ENCODE measurements at regions not wholly inside any gene's neighbourhood (a gene's known extent, or its start where the extent isn't known, plus 50 kb on each side); places are given as distances from the start of the nearest gene placed in this dataset.

DNA sequence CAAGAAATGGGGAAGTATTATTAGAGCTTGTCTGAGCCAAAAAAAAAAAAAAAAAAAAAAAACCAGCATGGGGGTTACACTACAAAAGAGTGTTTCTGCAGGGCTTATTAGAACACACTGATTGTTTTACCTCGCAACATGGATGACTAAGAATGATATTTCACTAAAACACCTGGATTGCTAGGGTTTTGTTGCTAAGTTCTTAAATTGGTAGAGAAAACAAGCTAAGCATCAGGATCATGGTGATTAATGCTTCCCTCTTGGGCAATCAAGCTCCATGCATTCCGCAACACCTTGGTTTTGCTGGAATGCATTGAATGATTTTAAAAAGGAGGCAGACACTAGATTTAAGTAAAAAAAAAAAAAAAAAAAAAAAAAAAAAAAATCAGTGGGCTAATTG lies 931.4 kb upstream of the CDH8 start:
- DNase-seq (ENCODE audit: low spot score): no peak

GRCh38 chr16:62967163-62967562 lies 930.9 kb upstream of the CDH8 start:
- DNase-seq (ENCODE audit: low spot score): no peak

DNA sequence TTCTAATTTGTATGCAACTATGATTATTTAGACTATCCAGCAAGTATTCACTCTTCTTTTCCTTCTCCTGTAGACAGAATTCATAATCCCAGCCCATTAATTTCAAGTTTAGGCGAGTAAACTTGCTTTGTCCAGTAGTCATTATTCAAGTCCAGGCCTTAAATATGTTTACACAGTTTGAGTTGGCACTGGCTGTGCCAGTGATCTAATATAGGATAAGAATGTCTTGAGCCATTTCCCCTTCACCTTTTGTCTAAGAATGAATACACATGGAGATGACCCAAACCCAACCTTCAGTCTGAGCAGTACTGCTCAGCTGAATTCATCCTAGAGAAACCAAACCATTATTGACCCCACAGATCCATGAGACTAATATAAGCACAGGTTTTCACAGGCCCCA lies 930.4 kb upstream of the CDH8 start:
- DNase-seq (ENCODE audit: low spot score): no peak

GRCh38 chr16:62965831-62966230 lies 929.6 kb upstream of the CDH8 start:
- no peak for DNase-seq (ENCODE audit: low spot score)

GRCh38 chr16:62963846-62964245 lies 927.6 kb upstream of the CDH8 start:
- no peak for DNase-seq (ENCODE audit: low spot score)

DNA sequence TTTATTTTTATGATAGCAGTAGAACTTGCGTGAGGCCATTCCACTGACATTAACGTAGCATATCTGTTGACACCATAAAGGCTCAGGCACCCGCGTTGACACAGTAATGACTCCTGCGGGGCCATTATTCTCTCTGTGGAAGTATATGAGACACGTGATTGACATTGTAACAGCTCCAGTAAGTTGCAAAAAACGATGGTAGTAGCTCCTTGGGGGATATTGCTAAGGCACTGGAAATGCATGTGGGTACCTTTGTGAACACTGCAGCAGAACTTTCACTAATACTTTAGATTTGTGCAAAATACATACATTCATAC lies 918.8 kb upstream of the CDH8 start:
- DNase-seq (ENCODE audit: low spot score): no peak

DNA sequence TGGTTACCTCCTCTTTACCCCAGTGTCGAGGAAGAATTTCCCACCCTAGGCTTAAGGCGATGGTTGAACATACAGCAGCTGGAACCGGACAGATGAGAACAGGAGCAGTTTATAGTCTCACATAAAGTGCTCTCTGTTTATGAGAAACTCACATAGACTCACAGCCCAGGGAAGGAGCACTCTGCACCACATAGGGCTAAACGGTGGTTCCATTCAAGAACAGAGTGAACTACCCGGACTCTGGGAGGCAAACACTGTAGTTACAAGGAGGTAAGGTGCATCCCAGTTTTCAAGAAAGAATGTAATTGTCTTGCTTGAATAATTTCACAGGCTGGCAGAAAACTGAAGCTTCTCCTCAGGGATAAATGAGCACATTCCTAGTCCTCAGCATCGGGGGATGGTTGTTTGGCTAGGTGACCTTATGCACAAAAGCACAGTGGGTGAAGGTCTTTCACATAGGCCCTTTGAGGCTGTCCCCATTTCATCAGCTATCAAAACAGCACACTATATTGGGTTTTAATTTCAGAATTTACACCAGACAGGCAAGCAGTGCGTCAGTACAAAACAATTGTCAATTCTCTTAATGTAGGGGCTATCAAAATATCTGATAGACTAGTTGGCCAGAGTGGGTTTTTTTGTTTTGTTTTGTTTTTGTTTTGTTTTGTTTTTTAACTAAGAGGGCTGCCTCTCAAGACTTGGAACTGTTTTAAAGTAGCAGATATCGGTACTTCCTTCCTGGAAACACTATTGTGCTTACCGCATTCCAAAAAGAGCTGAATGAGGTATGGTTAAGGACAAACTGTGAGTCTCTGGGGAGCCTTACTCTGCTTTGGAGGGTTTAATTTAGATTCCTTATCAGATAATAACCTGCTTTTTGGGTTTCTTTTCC lies 918.1 kb upstream of the CDH8 start:
- DNase-seq (ENCODE audit: low spot score): peak; percentile 44

GRCh38 chr16:62950351-62950750 lies 914.1 kb upstream of the CDH8 start:
- DNase-seq (ENCODE audit: low spot score): no peak

DNA sequence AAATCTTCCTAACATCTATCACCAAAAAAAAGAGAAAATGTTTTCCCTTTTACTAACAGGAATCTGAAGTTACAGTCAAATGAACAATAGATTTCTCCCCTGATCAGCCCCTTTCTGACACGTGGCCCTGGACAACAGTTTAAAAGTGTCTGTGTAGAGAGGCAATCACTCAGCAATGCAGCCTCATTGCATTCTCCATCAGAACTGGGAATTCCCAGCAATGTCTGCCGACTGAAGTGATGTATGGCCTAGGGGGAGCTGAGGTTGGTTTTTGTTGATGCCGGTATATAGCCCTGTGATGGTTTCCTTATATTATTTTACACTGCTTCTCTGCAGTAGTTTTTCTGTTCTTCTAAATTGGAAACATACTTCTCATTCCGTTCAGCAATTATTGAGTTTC lies 904.3 kb upstream of the CDH8 start:
- no peak for DNase-seq (ENCODE audit: low spot score)

DNA sequence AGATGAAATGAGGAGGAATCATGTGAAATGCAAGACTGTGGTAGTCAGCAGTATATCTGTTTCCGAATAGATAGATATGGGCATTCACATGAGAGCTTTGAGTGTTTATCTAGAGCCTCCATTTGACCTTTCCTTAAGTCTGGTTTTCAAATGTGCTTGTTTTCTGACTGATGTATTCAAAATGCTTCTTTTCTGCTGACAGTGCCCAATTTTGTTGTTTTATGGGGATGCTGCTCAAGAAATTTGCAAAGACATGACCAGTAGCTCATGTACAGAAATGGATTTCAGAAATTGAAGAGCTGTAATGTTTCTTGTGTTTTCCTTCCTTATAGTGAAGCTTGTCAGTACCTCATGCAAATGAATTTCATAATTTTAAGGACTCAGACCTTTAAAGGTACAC lies 903.4 kb upstream of the CDH8 start:
- no peak for DNase-seq (ENCODE audit: low spot score)

DNA sequence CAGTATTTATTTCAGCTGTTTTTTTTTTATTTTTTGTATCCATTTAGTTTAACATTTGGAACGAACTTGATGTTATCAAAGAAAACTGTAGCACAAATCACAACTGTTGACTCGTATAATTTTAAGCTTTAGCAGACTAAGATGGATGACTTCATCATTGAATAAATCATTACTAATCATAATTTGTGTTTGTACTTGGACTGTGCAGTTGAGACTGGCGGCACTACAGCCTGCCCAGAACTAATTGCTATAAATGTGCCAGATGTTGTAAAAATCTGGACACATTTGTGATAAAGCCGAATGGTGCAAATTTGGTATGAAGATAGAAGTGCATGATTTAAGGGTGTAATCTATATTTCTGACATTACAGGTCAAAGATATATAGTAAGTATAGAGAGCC lies 897.7 kb upstream of the CDH8 start:
- no peak for DNase-seq (ENCODE audit: low spot score)

DNA sequence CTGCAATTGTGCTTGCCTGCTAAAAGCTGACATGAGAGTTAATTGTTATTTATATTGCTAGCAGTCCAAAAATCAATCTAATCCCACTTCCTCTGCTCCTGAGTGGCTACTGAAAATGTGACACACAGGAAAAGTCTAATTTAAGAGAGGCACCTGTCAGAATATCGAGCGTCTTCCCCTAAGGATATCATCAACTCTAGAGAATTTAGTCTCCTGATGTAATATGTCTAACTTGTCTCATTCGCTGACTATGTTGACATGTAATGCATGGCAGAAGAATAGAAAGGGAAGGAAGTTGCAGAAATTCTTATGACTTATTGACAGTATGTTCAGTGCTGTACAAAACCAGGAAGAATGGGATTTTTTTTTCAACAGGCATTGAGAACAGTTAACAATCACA lies 893.4 kb upstream of the CDH8 start:
- no peak for DNase-seq (ENCODE audit: low spot score)

DNA sequence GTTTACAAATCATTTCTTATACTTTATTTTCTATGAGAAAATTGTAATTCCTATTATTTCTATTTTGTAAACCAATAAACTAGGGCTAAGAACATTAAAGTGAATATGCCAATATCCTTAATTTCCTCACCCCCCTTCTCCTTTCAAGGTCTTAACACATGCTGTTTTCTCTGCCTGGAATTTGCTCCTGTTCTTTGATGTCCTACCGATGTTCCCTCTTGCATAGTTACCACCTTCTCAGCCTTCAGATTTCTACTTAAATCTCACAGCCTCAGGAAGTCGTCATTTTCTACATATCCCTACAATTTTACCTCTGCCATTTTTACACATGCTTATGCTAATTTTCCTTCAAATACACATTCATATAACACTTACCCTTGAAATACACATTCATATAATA lies 890.9 kb upstream of the CDH8 start:
- DNase-seq (ENCODE audit: low spot score): no peak

DNA sequence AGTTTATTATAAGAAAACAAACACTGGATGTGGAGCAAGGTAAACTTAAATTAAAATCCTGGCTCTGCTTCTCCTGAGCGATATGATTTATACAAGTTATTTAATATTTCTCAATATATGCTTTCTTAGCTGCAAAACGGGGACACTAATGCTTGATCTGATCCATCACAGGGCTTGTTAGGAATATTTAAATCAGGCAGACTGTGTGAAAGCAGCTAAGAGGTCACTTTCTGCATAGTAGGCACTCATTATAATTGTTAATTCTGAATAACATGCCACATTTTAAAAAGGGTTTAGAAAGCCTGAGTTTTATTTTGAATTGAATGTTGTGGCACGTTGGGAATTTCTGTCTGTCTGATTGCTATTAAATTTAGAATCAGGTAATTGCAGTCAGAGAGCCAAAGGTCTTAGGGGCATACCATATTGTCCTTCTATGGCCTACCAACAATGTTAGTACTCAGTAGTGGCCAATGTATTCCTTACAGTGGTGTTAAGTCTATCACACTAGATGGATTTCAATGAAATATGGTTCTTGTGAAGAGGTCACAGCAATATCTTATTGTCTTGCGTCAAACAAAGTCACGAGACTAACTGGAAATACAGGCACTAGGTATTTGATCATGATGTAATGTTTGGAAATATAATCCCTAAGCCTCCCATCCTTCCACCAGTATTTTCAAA lies 890.0 kb upstream of the CDH8 start:
- no peak for DNase-seq (ENCODE audit: low spot score)

GRCh38 chr16:62921904-62922303 lies 885.7 kb upstream of the CDH8 start:
- DNase-seq (ENCODE audit: low spot score): no peak

- no peak for DNase-seq (ENCODE audit: low spot score)
Observed at GRCh38 chr16:62913924-62914323, 877.7 kb upstream of the CDH8 start.

DNA sequence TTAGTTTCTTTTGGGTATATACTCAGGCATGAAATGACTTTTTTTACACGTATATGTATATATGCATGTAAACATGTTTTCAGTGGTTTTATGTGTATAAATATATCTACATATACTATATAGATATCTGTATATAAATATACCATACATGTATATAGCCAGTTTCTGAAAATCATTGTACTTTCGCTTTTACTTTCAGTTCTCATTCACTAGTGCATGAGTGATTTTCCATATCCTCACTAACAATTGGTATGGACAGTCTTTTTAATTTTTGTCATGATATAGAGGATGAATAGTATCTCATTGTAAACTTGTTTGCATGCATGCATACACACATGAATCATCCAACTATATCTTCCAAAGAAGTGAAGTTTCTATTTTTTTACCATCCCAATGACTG lies 877.1 kb upstream of the CDH8 start:
- DNase-seq (ENCODE audit: low spot score): no peak

DNA sequence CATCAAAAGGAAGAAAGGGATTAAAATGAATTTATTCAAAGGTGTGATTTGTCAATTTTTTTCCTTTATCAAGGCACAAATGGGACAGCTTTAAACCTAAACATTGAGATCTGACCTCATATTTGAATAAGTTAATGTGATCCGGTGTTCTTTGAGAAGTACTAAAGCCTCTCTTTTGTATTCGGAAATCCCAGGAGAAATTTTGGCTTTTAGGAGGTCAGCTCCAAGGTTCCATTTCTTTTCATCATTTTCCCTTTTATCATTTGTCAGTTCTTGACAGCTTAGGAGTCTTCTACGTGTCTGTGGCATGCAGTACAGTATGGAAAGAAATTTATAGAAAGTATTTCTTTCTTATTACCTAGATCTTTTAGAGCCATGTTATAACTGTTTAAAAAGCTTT lies 873.4 kb upstream of the CDH8 start:
- DNase-seq (ENCODE audit: low spot score): no peak

DNA sequence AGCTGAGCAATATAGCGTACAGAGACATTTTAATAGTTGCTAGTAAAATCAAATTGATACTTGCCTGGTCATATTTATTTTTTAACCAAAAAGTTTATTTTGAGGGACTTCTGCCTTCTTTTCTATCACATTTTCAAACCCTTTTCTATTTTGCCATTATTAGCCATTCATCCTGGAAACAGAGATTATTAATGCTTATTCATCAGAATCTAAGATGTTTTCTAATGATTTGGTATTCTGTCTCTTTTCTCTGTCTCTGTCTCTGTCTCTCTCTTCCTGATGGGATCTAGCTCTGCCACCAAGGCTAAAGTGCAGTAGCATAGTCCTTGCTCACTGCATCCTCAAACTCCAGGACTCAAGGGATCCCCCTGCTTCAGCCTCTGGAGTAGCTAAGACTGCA lies 871.3 kb upstream of the CDH8 start:
- DNase-seq (ENCODE audit: low spot score): no peak

GRCh38 chr16:62903961-62904502 lies 867.8 kb upstream of the CDH8 start:
- DNase-seq (ENCODE audit: low spot score): no peak

GRCh38 chr16:62899737-62900136 lies 863.5 kb upstream of the CDH8 start:
- DNase-seq (ENCODE audit: low spot score): no peak

- no peak for DNase-seq (ENCODE audit: low spot score)
Observed at GRCh38 chr16:62889097-62889496, 852.9 kb upstream of the CDH8 start.

DNA sequence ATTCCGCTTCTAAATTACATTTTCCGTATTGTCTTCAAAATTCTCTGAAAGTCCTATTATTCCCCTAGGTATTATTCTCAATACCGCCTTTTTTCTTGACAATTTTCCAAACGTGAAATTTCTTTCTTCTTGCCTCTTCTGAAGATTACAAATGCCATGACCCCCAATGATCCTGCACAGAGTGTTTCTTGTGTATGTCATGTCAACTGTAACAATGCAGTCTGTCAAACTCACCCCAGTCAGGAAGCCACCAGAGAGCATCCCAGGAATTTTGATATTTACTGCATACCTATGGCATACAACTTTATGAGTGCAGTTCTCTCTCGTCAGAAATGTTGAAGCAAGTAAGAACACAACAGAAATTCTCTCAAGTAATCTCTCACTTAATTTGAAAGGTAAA lies 847.3 kb upstream of the CDH8 start:
- DNase-seq (ENCODE audit: low spot score): no peak
